Lower leg skin (tissue), 4 donors: ENCODE measurements at regions not wholly inside any gene's neighbourhood (a gene's known extent, or its start where the extent isn't known, plus 50 kb on each side); places are given as distances from the start of the nearest gene placed in this dataset.
"Not testable (repeated sequence)": the region's sequence is repeated elsewhere in the genome, so short reads cannot be mapped to it uniquely, and the experiment has no call there.

Experiments
- DNase-seq, 2 donors: peaks; one replicate each; pipeline ENCODE4 v3.0.0-alpha.2; 2019; ENCODE audit warnings: low spot score in 2 of 2
- H3K4me3 ChIP-seq: fragments of 200-600 bp; sonication (generic); 2 replicates; pipeline ENCODE4 v1.5.1; 2017; ENCODE audit warnings: mild to moderate bottlenecking, low read depth; ENCODE audit not compliant: poor library complexity, severe bottlenecking
- CTCF ChIP-seq, 3 donors: fragments of 450-650 bp; IDR thresholded peaks; one replicate each; pipeline ENCODE4 v1.5.1; 2016; ENCODE audit warnings: antibody characterized with exemption in 3 of 3, mild to moderate bottlenecking in 3 of 3, moderate library complexity in 2 of 3
- POLR2A ChIP-seq, 2 donors: fragments of 450-650 bp; IDR thresholded peaks; one replicate each; pipeline ENCODE4 v1.6.1; 2016 to 2017; ENCODE audit warnings: antibody characterized with exemption in 2 of 2, mild to moderate bottlenecking in 1 of 2, moderate library complexity in 1 of 2
- WGBS, 2 donors: methylation state at CpG; one replicate each; pipeline ENCODE4 v1.1.5; 2018; 5-methylcytosine and 5-hydroxymethylcytosine counted together
- intact Hi-C: fragments of 100-400 bp; cut with DNase I; formaldehyde crosslinking; loops from one replicate; pipeline ENCODE4 v1.15.0; 2023; ENCODE audit warnings: low total_unique reads

- H3K4me3 ChIP-seq: no peak overlapping the region
- intact Hi-C loops: no loop called here
- TF ChIP-seq POLR2A (IDR thresholded peaks at IDR 0.05): no peak
- DNase-seq: no peak
Measured at GRCh38 chr1:238690415-238690814, 696.0 kb upstream of the CHRM3 start.

GRCh38 chr1:238684576-238684975, 701.8 kb upstream of the CHRM3 start:
- intact Hi-C loops, H3K4me3 ChIP-seq: not testable (repeated sequence)
- WGBS, 2 donors: 93 to 95% methylated on average over 12 to 23 of the region's 27 CpGs
- DNase-seq: peak in 1 of 2 donors; percentile 83

DNA sequence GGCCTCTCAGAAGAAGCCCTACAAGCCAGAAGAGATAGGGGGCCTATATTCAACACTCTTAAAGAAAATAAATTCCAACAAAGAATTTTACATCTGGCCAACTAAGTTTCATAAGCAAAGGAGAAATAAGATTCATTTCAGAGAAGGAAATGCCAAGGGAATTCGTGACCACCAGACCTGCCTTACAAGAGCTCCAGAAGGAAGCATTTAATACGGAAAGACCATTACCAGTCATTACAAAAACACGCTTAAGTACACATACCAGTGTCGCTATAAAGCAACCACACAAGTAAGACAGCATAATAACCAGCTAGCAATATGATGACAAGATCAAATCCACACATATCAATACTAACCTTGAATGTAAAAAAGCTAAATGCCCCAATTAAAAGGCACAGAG, 704.9 kb upstream of the CHRM3 start:
- intact Hi-C loops: no loop called here
- WGBS, 2 donors: 87% methylated on average over 4 of the region's 4 CpGs
- no peak overlapping the region for H3K4me3 ChIP-seq
- no peak for TF ChIP-seq POLR2A (IDR thresholded peaks at IDR 0.05)
- no peak for TF ChIP-seq CTCF (IDR thresholded peaks at IDR 0.05)
- no peak for DNase-seq

DNA sequence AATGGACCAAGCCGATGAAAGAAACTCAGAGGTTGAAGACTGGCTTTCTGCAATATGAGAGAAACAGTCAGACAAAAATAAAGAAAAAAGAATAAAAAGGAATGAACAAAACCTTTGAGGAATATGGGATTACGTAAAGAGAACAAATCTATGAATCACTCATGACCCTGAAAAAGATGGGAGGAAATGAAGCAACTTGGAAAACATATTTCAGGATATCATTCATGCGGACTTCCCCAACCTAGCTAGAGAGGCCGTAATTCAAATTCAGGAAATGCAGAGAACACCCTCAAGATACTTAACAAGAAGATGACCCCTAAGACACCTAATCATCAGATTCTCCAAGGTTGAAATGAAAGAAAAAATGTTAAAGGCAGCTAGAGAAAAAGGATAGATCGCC, 705.3 kb upstream of the CHRM3 start:
- TF ChIP-seq POLR2A (IDR thresholded peaks at IDR 0.05) (no peak), CTCF (IDR thresholded peaks at IDR 0.05) (no peak)
- intact Hi-C loops: no loop called here
- no peak overlapping the region for H3K4me3 ChIP-seq
- no peak for DNase-seq
- WGBS, 2 donors: 85 to 86% methylated on average over 5 of the region's 5 CpGs

DNA sequence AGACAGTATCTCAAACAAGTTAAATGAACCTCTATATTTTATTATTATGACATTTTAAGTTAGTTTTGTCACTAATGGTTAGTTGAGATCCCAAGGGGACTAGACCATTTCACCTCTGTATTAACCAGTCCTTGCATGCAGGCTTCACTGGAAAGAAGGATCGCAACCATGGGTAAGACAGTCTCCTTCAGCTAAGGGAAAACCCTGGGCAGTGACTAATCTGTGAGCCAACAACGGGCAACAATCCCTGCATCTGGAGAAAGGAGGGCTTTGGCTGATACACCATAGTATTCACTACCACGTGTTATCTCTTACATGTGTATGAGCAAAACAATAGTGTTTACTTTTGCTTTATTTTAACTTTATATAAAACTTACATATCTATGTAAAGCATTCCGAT, 708.8 kb upstream of the CHRM3 start:
- TF ChIP-seq POLR2A (IDR thresholded peaks at IDR 0.05) (no peak), CTCF (IDR thresholded peaks at IDR 0.05) (no peak)
- 73 to 83% methylated on average over 4 of the region's 4 CpGs for WGBS, 2 donors
- no peak for DNase-seq
- intact Hi-C loops: no loop called here
- no peak overlapping the region for H3K4me3 ChIP-seq

DNA sequence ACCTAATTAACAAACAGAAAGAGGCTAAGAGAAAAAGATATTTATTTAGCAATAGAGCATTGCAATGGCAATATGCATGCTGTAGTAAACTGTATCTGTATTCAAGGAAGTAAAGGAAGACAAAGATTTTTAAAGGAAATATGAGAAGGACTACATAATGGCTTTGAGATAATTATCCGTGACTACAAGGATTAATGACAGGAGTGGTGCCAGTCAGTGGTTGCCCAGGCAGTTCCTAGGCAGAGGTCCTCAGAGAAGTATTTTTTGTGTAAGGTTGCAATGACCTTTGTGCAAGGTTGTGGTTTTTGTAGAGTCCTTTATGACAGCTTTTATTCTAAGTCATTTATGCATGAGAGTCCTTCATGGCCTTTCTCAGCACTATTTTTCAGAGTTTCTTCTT, 711.1 kb upstream of the CHRM3 start:
- no peak for TF ChIP-seq CTCF (IDR thresholded peaks at IDR 0.05)
- no peak for TF ChIP-seq POLR2A (IDR thresholded peaks at IDR 0.05)
- no peak overlapping the region for H3K4me3 ChIP-seq
- intact Hi-C loops: no loop called here
- WGBS, 2 donors: 39 to 56% methylated on average over 1 of the region's 1 CpG
- no peak for DNase-seq

DNA sequence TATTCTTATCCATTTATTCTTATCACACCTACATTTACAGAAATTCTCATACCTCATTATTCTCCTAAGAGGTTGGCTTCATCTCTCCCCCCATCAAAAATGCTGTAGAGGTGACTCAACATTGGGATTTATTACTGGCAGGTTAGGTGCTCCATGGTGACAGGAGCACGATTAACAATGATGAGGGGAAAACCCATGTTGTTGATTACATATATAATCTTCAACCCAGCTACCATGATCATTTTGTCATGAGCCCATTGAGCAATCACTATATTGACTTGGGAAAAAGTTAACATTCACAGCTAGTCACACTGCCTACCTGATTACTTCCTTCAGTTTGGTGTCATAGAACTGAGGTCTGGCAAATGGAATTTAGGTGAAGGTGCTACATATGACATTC, 712.1 kb upstream of the CHRM3 start:
- intact Hi-C loops: no loop called here
- no peak overlapping the region for H3K4me3 ChIP-seq
- WGBS, 2 donors: 44 to 50% methylated on average over 1 of the region's 1 CpG
- TF ChIP-seq CTCF (IDR thresholded peaks at IDR 0.05): no peak
- TF ChIP-seq POLR2A (IDR thresholded peaks at IDR 0.05): no peak
- DNase-seq: no peak
